ENCODE measurements at regions not wholly inside any gene's neighbourhood (a gene's known extent, or its start where the extent isn't known, plus 50 kb on each side); places are given as distances from the start of the nearest gene placed in this dataset.

GRCh38 chr1:105886309-105886708, 1170.2 kb upstream of the PRMT6 start:
- Histone ChIP-seq H3K27me3 (no peaks in the 10 kb centered on the region), H3K4me1 (ENCODE audit: insufficient read depth) (no peaks in the 10 kb centered on the region), H3K36me3 (no peaks in the 10 kb centered on the region), H3K4me3 (no peak overlapping the region), H3K9me3 (no peaks in the 10 kb centered on the region), H3K27ac (no peak overlapping the region)
- DNase-seq, result no peak
- no peak for TF ChIP-seq CTCF (IDR thresholded peaks at IDR 0.05)
- intact Hi-C loops (cut with DNase I), result no loop called here

- Histone ChIP-seq H3K9me3 (peaks cover 0 to 2% of the 10 kb centered on the region in 2 donors), H3K36me3 (no peaks in the 10 kb centered on the region), H3K4me1 (ENCODE audit: insufficient read depth) (no peaks in the 10 kb centered on the region), H3K27me3 (no peaks in the 10 kb centered on the region), H3K27ac (no peak overlapping the region), H3K4me3 (no peak overlapping the region)
- 87 to 88% (median 88%) methylated on average over 13 of the region's 13 CpGs for WGBS, 3 donors
- no peak for DNase-seq
- TF ChIP-seq EP300 (IDR thresholded peaks at IDR 0.05) (no peak), POLR2A (IDR thresholded peaks at IDR 0.05) (no peak), CTCF (IDR thresholded peaks at IDR 0.05) (no peak)
- intact Hi-C loops (cut with DNase I), result no loop called here
These were observed 1165.2 kb upstream of the PRMT6 start for GRCh38 chr1:105891308-105891707.

- intact Hi-C loops (cut with DNase I), result no loop called here
- DNase-seq, result no peak
- Histone ChIP-seq H3K36me3 (no peaks in the 10 kb centered on the region), H3K27me3 (no peaks in the 10 kb centered on the region), H3K27ac (no peak overlapping the region), H3K4me3 (no peak overlapping the region), H3K4me1 (ENCODE audit: insufficient read depth) (no peaks in the 10 kb centered on the region), H3K9me3 (peaks cover 0 to 2% of the 10 kb centered on the region in 2 donors)
- TF ChIP-seq POLR2A (IDR thresholded peaks at IDR 0.05), result no peak
- no peak for TF ChIP-seq EP300 (IDR thresholded peaks at IDR 0.05)
- TF ChIP-seq CTCF (IDR thresholded peaks at IDR 0.05), result no peak
- 60 to 79% (median 64%) methylated on average over 1 of the region's 1 CpG for WGBS, 3 donors
These were observed 1162.5 kb upstream of the PRMT6 start for GRCh38 chr1:105894006-105894405.

- Histone ChIP-seq H3K27ac (no peak overlapping the region), H3K36me3 (no peaks in the 10 kb centered on the region), H3K27me3 (no peaks in the 10 kb centered on the region), H3K4me1 (ENCODE audit: insufficient read depth) (no peaks in the 10 kb centered on the region), H3K9me3 (peaks cover 0 to 3% of the 10 kb centered on the region in 2 donors), H3K4me3 (no peak overlapping the region)
- 63 to 79% (median 63%) methylated on average over 2 of the region's 2 CpGs for WGBS, 3 donors
- DNase-seq, result no peak
- intact Hi-C loops (cut with DNase I), result no loop called here
- TF ChIP-seq EP300 (IDR thresholded peaks at IDR 0.05) (no peak), POLR2A (IDR thresholded peaks at IDR 0.05) (no peak), CTCF (IDR thresholded peaks at IDR 0.05) (no peak)
These were observed 1146.7 kb upstream of the PRMT6 start for GRCh38 chr1:105909811-105910210.

- no peak overlapping the region for H3K4me3 ChIP-seq
- DNase-seq, result no peak
- WGBS, 3 donors, result 89 to 93% (median 92%) methylated on average over 5 of the region's 5 CpGs
These were observed 1142.1 kb upstream of the PRMT6 start for GRCh38 chr1:105914403-105914802.

More at GRCh38 chr1:105914403-105914802, 1142.1 kb upstream of the PRMT6 start:
- TF ChIP-seq EP300 (IDR thresholded peaks at IDR 0.05) (no peak), POLR2A (IDR thresholded peaks at IDR 0.05) (no peak), CTCF (IDR thresholded peaks at IDR 0.05) (no peak)
- H3K27me3 ChIP-seq, result no peaks in the 10 kb centered on the region
- H3K4me1 ChIP-seq (ENCODE audit: insufficient read depth), result no peaks in the 10 kb centered on the region
- H3K27ac ChIP-seq, result no peak overlapping the region
- peaks cover 0 to 3% of the 10 kb centered on the region in 2 donors for H3K9me3 ChIP-seq
- no peaks in the 10 kb centered on the region for H3K36me3 ChIP-seq
- intact Hi-C loops (cut with DNase I), result no loop called here
